NCI-H510A (cell line): ENCODE measurements at regions not wholly inside any gene's neighbourhood (a gene's known extent, or its start where the extent isn't known, plus 50 kb on each side); places are given as distances from the start of the nearest gene placed in this dataset.

Experiments
- DNase-seq: peaks from one replicate; lab custom pipeline; 2025; lab: John Stamatoyannopoulos, UW

GRCh38 chr6:44679438-44680201 lies 292.1 kb downstream of the CDC5L start:
- no peak for DNase-seq

- DNase-seq, result no peak
Measured at GRCh38 chr6:44680202-44680720, 292.8 kb downstream of the CDC5L start.

- no peak for DNase-seq
Measured at GRCh38 chr6:44681761-44682160, 294.3 kb downstream of the CDC5L start.

- no peak for DNase-seq
Measured at GRCh38 chr6:44682280-44682679, 294.8 kb downstream of the CDC5L start.

- no peak for DNase-seq
Measured at GRCh38 chr6:44682987-44683779, 295.7 kb downstream of the CDC5L start.

DNA sequence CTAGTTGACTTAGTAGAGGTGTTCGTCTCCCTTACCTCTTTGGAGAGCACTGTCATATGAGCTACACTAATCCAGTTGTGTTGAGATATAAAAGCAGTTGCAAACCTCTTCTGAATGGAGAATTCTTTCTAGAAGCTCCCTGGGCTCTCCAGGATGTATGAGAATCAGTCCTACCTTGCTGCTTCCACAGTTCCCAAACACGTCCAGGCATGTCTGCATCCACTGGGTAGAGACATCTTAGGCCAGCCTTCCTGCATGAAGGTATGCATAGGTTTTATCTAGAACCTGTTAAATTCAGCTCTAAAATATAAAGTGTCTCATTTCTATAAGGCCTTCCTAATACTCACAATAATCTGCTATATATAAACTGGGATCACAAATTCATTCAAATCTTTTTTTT lies 297.7 kb downstream of the CDC5L start:
- no peak for DNase-seq

- DNase-seq, result no peak
Measured at GRCh38 chr6:44696099-44696498, 308.6 kb downstream of the CDC5L start.

DNA sequence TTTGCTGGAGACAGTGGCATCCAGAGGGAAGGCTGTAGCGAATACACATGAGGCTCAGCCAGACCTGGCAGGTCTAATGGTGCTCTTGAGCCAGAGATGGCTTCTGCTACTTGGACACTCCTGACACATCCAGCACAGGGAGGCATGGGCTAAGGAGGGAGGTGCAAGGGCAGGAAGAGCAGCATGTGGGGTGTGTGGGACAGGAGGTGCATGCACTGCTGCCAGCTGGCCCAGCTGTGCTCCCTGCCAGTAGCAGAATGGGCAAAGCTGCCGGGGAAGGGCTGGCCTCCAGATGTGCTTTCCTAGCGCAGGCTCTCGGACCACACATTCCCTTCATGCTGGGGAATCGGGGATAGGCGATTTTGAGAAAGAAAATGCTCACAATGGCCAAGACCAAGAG lies 309.2 kb downstream of the CDC5L start:
- no peak for DNase-seq

GRCh38 chr6:44697327-44697726 lies 309.8 kb downstream of the CDC5L start:
- no peak for DNase-seq

- DNase-seq, result no peak
Measured at GRCh38 chr6:44698602-44699001, 311.1 kb downstream of the CDC5L start.

- no peak for DNase-seq
Measured at GRCh38 chr6:44699082-44699481, 311.6 kb downstream of the CDC5L start.

GRCh38 chr6:44699851-44700250 lies 312.3 kb downstream of the CDC5L start:
- no peak for DNase-seq

GRCh38 chr6:44700422-44700821 lies 312.9 kb downstream of the CDC5L start:
- DNase-seq, result no peak

- DNase-seq, result no peak
Measured at GRCh38 chr6:44701038-44701636, 313.6 kb downstream of the CDC5L start.

DNA sequence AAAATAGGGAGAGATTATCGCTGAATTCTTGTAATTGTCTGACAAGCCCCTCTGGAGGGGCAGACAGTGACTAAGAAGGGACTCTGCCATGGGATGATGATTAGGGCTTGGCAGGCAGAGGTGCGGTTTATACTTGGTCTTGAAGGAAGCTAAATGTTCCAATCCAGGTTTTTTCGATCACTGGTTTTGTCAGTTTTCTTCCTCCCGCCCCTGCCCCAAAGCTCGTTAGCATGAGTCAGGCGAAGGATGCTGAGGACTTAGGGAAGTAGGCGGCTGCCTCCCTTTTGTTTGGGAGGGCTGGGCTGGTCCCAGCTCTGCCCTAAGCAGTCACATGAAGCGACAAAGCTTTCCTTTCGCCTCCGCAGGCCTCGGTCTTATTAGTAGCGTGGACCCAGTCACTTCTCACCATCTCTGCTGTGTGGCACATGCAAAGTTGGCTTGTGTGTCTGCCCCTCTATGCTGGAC lies 314.2 kb downstream of the CDC5L start:
- no peak for DNase-seq

DNA sequence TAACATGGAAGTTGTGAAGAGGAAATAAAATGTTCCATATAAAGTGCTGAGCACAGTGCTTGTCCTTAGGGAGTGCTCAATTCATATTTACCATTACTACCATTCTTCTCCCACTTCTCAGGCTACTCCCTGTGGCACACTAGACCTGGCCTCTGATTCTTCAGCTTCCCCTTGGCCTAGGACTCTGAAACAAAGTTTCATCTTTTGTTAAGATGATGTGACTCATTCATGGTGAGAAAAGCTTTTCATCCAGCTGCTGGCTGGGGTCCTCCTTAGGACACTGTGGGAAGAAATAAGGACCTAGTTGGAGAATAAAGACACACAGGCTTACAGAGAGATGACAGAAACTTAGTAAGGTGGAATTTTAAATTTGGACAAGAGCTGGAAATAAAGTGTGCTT lies 314.8 kb downstream of the CDC5L start:
- no peak for DNase-seq

DNA sequence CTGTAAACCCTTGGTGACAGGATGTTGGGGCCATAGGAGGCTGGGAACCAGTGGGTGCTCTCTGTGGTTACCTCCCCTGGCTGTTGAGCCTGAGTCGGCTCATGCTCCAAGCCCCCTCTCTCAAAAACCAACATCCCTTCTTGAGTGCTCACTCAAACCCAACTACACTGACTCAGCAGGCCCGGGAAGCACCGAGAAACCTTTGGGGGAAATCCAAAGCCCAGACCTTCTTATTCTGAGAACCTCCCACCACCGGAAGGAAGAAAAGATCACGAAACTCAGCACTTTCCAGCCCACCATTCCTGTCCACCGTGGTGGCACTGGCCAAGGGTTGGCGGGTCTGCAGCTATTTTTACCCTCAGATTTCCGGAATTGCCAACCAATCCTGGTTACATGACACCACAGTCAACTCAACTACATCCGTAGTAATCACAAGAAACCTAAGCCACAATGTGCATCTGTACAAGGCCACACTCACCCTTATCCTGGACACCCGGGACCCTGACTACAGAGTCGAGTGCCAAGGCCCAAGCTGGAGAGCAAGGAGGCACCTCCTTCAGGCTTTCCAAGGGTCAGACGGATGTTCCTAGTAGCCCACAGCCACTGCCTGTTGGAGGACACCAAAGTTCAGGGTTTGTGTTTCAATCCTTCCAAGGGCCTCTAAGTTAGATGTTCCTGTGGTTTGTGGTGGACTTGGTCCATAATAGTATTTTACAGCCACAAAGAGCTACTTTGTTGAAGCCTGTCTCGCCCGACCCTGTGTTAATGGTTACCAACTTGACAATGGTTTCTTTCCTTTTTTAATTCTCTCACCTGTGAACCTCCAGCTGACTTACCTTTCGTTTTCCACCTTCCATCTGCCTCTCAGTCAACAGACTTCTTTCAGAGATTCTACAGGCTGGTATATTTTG lies 317.0 kb downstream of the CDC5L start:
- no peak for DNase-seq

GRCh38 chr6:44705596-44705995 lies 318.1 kb downstream of the CDC5L start:
- DNase-seq, result no peak

- DNase-seq, result no peak
Measured at GRCh38 chr6:44706011-44706410, 318.5 kb downstream of the CDC5L start.

- no peak for DNase-seq
Measured at GRCh38 chr6:44708208-44708607, 320.7 kb downstream of the CDC5L start.

DNA sequence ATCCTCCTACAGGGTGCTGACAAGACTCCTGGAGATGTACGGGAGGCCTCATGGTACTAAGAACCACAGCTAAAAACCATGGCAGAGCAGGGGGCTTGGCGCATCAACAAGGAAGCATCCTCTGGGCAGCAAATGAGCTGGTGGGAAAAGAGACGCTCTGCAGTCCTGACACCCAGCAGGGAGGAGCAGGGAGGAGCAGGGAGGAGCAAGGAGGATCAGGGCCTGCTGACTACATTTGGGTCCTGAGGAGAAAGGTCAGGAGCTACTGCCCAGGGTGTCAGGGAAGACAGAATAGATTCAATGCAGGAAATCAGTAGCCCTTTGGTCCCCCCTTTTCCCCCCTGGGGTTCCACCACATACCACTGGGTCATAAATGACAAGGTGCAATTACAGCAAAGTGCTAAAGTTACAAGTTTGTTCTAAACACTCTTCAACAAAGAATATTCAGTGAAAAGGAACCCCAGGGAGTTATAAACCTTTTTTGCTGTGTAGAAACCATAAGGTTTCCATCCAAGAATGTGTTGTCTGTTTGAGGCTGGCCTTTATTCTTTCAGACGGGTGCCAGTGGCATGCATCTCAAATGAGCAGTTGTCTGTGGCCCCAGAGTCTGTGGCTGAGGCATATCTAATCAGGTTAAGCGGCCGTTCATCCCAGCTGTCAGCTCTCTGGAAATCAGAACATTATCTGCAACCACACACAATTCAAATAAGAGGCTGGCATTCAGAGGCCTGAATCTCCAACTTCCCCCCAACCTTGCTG lies 325.0 kb downstream of the CDC5L start:
- DNase-seq, result no peak
